Fibroblast of the aortic adventitia (primary cell): ENCODE measurements at regions not wholly inside any gene's neighbourhood (a gene's known extent, or its start where the extent isn't known, plus 50 kb on each side); places are given as distances from the start of the nearest gene placed in this dataset.

Source experiments
- DNase-seq: peaks from one replicate; pipeline ENCODE4 v3.0.0-alpha.2; 2010; ENCODE audit warnings: low read depth
- H3K4me3 ChIP-seq: 2 replicates; pipeline ENCODE4 v1.5.1; 2011; ENCODE audit warnings: low read depth, mild to moderate bottlenecking, control low read depth, low read length, moderate library complexity
- CTCF ChIP-seq: IDR thresholded peaks from 2 replicates; pipeline ENCODE4 v1.5.1; 2011; ENCODE audit warnings: mild to moderate bottlenecking, low read length, control low read depth, inconsistent platforms; ENCODE audit not compliant: insufficient read depth

GRCh38 chr7:41867639-41868280, 164.9 kb upstream of the INHBA start:
- no peak for TF ChIP-seq CTCF
- no peak overlapping the region for H3K4me3 ChIP-seq
- no peak for DNase-seq

DNA sequence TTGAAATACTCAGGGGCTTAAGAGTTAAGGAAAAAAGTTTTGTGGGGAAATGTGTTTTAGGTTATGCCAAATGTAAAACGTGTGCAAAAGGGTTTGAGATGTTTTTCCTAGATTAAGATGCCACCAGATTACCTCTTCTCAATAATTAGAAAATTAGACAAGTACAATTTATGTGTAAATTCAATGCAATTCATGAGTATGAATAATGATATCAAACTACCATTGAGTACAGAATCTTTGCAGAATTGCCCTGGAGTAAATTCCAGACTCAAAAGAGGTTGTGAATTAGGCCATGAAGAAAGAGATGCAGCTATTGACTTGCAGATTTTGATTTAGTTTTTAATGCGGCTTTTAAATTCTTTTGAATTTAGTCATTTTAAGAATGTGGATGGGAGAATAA, 159.4 kb upstream of the INHBA start:
- TF ChIP-seq CTCF: no peak
- DNase-seq: no peak
- no peak overlapping the region for H3K4me3 ChIP-seq

DNA sequence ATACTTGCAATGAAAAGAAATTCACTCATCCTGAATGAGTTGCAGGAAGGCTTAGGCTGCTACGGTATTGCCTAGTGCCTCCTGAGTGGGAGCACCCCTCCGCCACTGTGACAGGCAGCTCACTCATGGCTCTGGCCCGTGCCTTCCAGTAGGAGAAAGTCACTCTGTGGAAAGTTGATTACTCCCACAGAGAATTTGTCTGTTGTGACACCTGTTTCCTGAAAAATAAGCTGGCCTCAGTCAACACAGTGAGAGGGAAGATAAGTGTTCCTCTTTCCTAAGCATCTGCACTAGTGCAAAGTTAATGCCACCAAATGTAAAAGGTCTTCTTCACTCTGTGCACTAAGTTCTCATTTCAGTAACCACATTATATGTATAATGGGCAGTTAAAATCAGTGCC, 158.8 kb upstream of the INHBA start:
- DNase-seq: no peak
- H3K4me3 ChIP-seq: no peak overlapping the region
- no peak for TF ChIP-seq CTCF

DNA sequence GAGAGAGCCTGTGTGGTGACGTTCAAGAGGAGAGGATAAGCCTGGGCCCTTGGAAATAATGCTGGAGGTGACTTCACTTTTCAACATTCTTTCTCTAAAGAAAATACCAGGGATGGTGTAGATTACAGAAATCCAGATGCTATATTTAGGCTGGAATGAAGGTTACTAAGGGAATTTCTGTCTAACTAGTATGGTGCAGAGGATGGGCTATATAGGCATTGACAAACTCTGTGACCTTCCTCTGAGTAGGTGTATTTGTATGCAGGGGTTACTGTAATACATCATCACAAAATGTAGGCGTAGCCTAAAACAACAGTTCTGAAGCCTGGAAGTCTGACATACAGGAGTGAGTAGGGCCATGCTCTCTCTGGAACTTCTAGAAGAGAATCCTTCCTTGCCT, 155.3 kb upstream of the INHBA start:
- no peak overlapping the region for H3K4me3 ChIP-seq
- peak; percentile 30 for DNase-seq
- no peak for TF ChIP-seq CTCF

DNA sequence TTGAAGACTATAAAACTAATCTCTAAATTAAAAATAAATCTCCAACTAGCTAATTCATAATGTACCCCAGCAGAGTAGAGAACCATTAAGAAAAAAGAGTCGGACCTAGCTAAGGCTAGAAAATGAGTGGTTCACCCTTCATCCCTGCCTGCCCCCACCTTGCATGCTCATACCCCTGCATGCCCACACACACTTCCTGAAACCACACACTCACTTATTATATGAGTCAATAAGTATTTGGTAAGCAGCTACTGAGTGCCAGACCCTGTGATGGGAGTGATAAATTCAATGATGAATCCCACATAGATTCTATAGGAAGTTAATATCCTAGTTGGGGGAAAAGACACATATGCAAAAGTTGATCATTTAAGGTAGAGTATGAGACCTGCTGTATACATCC, 152.9 kb upstream of the INHBA start:
- peak; percentile 15 for DNase-seq
- H3K4me3 ChIP-seq: no peak overlapping the region
- TF ChIP-seq CTCF: no peak

DNA sequence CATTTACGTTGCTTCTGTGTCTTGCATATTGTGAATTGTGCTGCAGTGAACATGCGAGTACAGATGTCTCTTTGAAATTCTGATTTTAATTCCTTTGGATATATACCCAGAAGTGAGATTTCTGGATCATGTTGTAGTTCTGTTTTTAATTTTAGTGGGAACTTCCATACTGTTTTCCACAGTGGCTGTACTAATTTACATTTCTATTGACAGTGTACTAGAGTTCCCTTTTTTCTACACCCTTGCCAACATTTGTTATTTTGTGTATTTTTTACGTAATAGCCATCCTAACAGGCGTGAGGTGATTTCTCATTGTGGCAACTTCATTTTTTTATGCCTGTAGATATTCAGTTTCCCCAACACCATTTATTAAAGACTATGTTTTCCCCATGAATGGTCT, 144.7 kb upstream of the INHBA start:
- no peak overlapping the region for H3K4me3 ChIP-seq
- DNase-seq: no peak
- TF ChIP-seq CTCF: no peak

DNA sequence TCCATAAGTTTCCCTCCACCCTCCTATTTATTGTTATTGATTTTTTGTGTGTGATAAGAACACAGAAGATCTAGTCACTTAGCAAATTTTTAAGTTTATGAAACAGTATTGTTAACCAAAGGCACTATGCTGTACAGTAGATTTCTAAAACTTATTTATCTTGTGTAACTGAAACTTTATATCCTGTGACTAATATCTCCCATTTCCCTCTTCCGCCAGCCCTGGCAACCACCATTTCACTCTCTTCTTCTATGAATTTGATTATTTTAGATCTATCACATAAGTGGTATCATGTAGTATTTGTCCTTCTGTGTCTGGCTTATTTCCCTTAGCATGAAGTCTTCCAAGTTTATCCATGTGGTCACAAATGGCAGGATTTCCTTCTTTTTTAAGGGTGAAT, 144.3 kb upstream of the INHBA start:
- no peak overlapping the region for H3K4me3 ChIP-seq
- TF ChIP-seq CTCF: no peak
- DNase-seq: no peak
